K562 (cell line): ENCODE measurements at regions not wholly inside any gene's neighbourhood (a gene's known extent, or its start where the extent isn't known, plus 50 kb on each side); places are given as distances from the start of the nearest gene placed in this dataset.

ENCODE experiments used
- ATAC-seq: fragments of 200-7000 bp; cut with Tn5 transposase; 3 replicates; pipeline ENCODE4 v1.9.1; 2020; ENCODE audit warnings: moderate library complexity
- BruUV-seq: library from RNA; stranded (reverse); fragments of 400-500 nt; replicated peaks from 2 replicates; lab custom pipeline; 2021; lab: Mats Ljungman, UMichigan
- CTCF ChIA-PET: fragments of 300-600 bp; formaldehyde crosslinking; extraction: SDS; loops from one replicate; lab custom pipeline; 2021; ENCODE audit warnings: low intra/inter-chr PET ratio; lab: Yijun Ruan, JAX
- POLR2A ChIA-PET: fragments of 300-600, 350-650 bp; sonication (Branson Sonifier 250); formaldehyde crosslinking; extraction: SDS; loops from one replicate; lab custom pipeline; 2021; ENCODE audit warnings: antibody characterized with exemption, inconsistent platforms; lab: Yijun Ruan, JAX
- DNase-seq, 4 experiments: peaks; one replicate each; pipeline versions ENCODE4 v3.0.0 to v3.0.0-alpha.2; 2011 to 2018; ENCODE audit warnings: low spot score in 3 of 4, mixed read lengths in 3 of 4; ENCODE audit errors: extremely low read depth in 1 of 4
- FAIRE-seq: peaks from 2 replicates; lab custom pipeline; 2011; peaks lifted over from hg19 to GRCh38; lab: Jason Lieb, UNC
- H2AFZ ChIP-seq: 2 replicates; pipeline ENCODE4 v1.6.0; 2011; ENCODE audit warnings: low read depth, low read length, control low read depth, inconsistent platforms
- H3K27ac ChIP-seq: fragments of 200-600 bp; 3 replicates; pipeline ENCODE4 v1.8.0; 2011; ENCODE audit warnings: low read depth, mild to moderate bottlenecking, control low read depth, inconsistent platforms, low read length, moderate library complexity, mixed read lengths; ENCODE audit errors: extremely low read depth
- H3K27me3 ChIP-seq, 2 experiments: fragments of 300-600 bp in 1 of 2; 2 replicates in 1 of 2; 3 replicates in 1 of 2; pipeline versions ENCODE4 v1.6.0 to v1.8.0; 2011; ENCODE audit warnings: inconsistent platforms in 2 of 2, low read length in 2 of 2, mild to moderate bottlenecking in 1 of 2, mixed read lengths in 1 of 2, moderate library complexity in 1 of 2; ENCODE audit not compliant: control insufficient read depth in 2 of 2, insufficient read depth in 2 of 2
- H3K36me3 ChIP-seq: fragments of 300-600 bp; 3 replicates; pipeline ENCODE4 v1.8.0; 2011; ENCODE audit warnings: mild to moderate bottlenecking, low read length, inconsistent platforms; ENCODE audit not compliant: control insufficient read depth, insufficient read depth
- H3K4me1 ChIP-seq, 2 experiments: fragments of 200-600 bp in 1 of 2; replicated peaks in 1 of 2; 2 replicates in 1 of 2; 3 replicates in 1 of 2; pipeline versions ENCODE4 v1.5.1 to v1.8.0; 2011; ENCODE audit warnings: inconsistent platforms in 2 of 2, low read length in 2 of 2, mild to moderate bottlenecking in 1 of 2, mixed read lengths in 1 of 2, moderate library complexity in 1 of 2; ENCODE audit not compliant: control insufficient read depth in 2 of 2, insufficient read depth in 2 of 2
- H3K4me2 ChIP-seq: 2 replicates; pipeline ENCODE4 v1.6.1; 2011; ENCODE audit warnings: low read length, control low read depth, inconsistent platforms, mixed read lengths; ENCODE audit not compliant: insufficient read depth
- H3K4me3 ChIP-seq: fragments of 200-600 bp; sonication (generic), shearing (Covaris generic); 2 replicates; pipeline ENCODE4 v1.5.1; 2016; ENCODE audit warnings: control low read depth, inconsistent platforms
- H3K79me2 ChIP-seq: fragments of 200-600 bp; 3 replicates; pipeline ENCODE4 v1.8.0; 2011; ENCODE audit warnings: low read length, inconsistent platforms; ENCODE audit not compliant: control insufficient read depth, insufficient read depth
- H3K9ac ChIP-seq, 2 experiments: 2 replicates each; pipeline versions ENCODE4 v1.6.0 to v1.6.1; 2011; ENCODE audit warnings: low read depth in 2 of 2, low read length in 2 of 2, control low read depth in 1 of 2, inconsistent platforms in 1 of 2, mild to moderate bottlenecking in 1 of 2, mixed read lengths in 1 of 2; ENCODE audit not compliant: insufficient read depth in 1 of 2
- H3K9me1 ChIP-seq: one replicate; pipeline ENCODE4 v1.6.0; 2011; ENCODE audit warnings: inconsistent platforms, mild to moderate bottlenecking, low read length, moderate library complexity; ENCODE audit not compliant: control insufficient read depth, insufficient read depth
- H3K9me3 ChIP-seq: replicated peaks from 2 replicates; pipeline ENCODE4 v1.5.1; 2011; ENCODE audit warnings: low read depth, low read length, inconsistent platforms; ENCODE audit not compliant: control insufficient read depth, insufficient read depth
- H4K20me1 ChIP-seq: replicated peaks from 2 replicates; pipeline ENCODE4 v1.6.1; 2011; ENCODE audit warnings: low read length, inconsistent platforms, mixed read lengths; ENCODE audit not compliant: control insufficient read depth, insufficient read depth
- ADNP ChIP-seq: fragments of 200-800 bp; sonication (Bioruptor generic); IDR thresholded peaks from 2 replicates; pipeline ENCODE4 v1.6.1; 2016; ENCODE audit warnings: missing genetic modification characterization, missing compliant biosample characterization
- ARNT ChIP-seq, 2 experiments: fragments of 450-650 bp; IDR thresholded peaks; 2 replicates each; pipeline ENCODE4 v1.6.1; 2016; ENCODE audit warnings: mild to moderate bottlenecking in 1 of 2
- DMBX1 ChIP-seq: fragments of 250-450 bp; sonication (Bioruptor Pico); IDR thresholded peaks from 2 replicates; pipeline ENCODE4 v1.8.0; 2022; ENCODE audit warnings: inconsistent platforms, mild to moderate bottlenecking, moderate library complexity, borderline replicate concordance
- ERF ChIP-seq: fragments of 450-650 bp; formaldehyde crosslinking; IDR thresholded peaks from 2 replicates; pipeline ENCODE4 v1.4.0; 2020; ENCODE audit warnings: mild to moderate bottlenecking, mixed read lengths
- EZH2 ChIP-seq: IDR thresholded peaks from 2 replicates; pipeline ENCODE4 v1.6.1; 2012; ENCODE audit warnings: low read depth, mild to moderate bottlenecking, inconsistent platforms, low read length, borderline replicate concordance
- MAFF ChIP-seq: IDR thresholded peaks from 2 replicates; pipeline ENCODE4 v1.6.1; 2012; ENCODE audit warnings: low read length, improper control_type of control experiment
- MCM2 ChIP-seq: fragments of 450-650 bp; IDR thresholded peaks from 2 replicates; pipeline ENCODE4 v1.6.1; 2017; ENCODE audit warnings: low read depth, mild to moderate bottlenecking
- MTA2 ChIP-seq: fragments of 450-650 bp; IDR thresholded peaks from 2 replicates; pipeline ENCODE4 v1.6.1; 2016; ENCODE audit warnings: low read depth
- RBM22 ChIP-seq: fragments of 200-400 bp; formaldehyde crosslinking; IDR thresholded peaks from 2 replicates; pipeline ENCODE4 v1.6.1; 2018; ENCODE audit warnings: low read length, low read depth; ENCODE audit not compliant: poor library complexity, severe bottlenecking
- SAFB ChIP-seq: fragments of 200-400 bp; formaldehyde crosslinking; IDR thresholded peaks from 2 replicates; pipeline ENCODE4 v1.6.1; 2017; ENCODE audit warnings: low read depth, low read length, borderline replicate concordance
- SUPT5H ChIP-seq: fragments of 450-650 bp; IDR thresholded peaks from 2 replicates; pipeline ENCODE4 v1.6.1; 2016
- TEAD2 ChIP-seq: fragments of 450-650 bp; IDR thresholded peaks from 2 replicates; pipeline ENCODE4 v1.6.1; 2016; ENCODE audit warnings: missing genetic modification characterization, control low read depth, missing compliant biosample characterization
- ZBTB8A ChIP-seq: fragments of 450-650 bp; IDR thresholded peaks from 2 replicates; pipeline ENCODE4 v1.6.1; 2018; ENCODE audit warnings: mild to moderate bottlenecking, moderate library complexity; ENCODE audit not compliant: partially characterized antibody
- ZEB2 ChIP-seq: fragments of 450-650 bp; IDR thresholded peaks from 2 replicates; pipeline ENCODE4 v1.6.1; 2016
- ZFP1 ChIP-seq: fragments of 450-650 bp; formaldehyde crosslinking; IDR thresholded peaks from 2 replicates; pipeline ENCODE4 v1.4.0; 2020; ENCODE audit warnings: mild to moderate bottlenecking, mixed read lengths
- ZNF699 ChIP-seq: fragments of 250-450 bp; sonication (Bioruptor Pico); IDR thresholded peaks from 2 replicates; pipeline ENCODE4 v1.8.0; 2021; ENCODE audit warnings: mild to moderate bottlenecking, moderate library complexity; ENCODE audit not compliant: insufficient replicate concordance
- ZZZ3 ChIP-seq: fragments of 450-650 bp; IDR thresholded peaks from 2 replicates; pipeline ENCODE4 v1.6.1; 2016; ENCODE audit warnings: antibody characterized with exemption, mild to moderate bottlenecking, moderate library complexity
- WGBS: fragments of 100-300 bp; shearing (Covaris generic); methylation state at CpG from one replicate; pipeline ENCODE4 v1.1.6; 2016; ENCODE audit warnings: low coverage, mixed read lengths; ENCODE audit not compliant: insufficient coverage; ENCODE audit errors: missing lambda C conversion rate; 5-methylcytosine and 5-hydroxymethylcytosine counted together
- in situ Hi-C: fragments of 300-500 bp; cut with MboI; formaldehyde crosslinking; loops from 4 replicates; pipeline ENCODE4 v1.15.0; 2018; ENCODE audit warnings: inconsistent platforms, mixed read lengths
- intact Hi-C: fragments of 100-400 bp; cut with micrococcal nuclease; formaldehyde crosslinking; loops from 2 replicates; pipeline ENCODE4 v1.14.2; 2022
- TF ChIP-seq, protein P1 (sequence below): sonication (generic); formaldehyde crosslinking; IDR thresholded peaks from 2 replicates; pipeline ENCODE4 v1.8.0; 2022; ENCODE audit warnings: missing genetic modification reagents, mild to moderate bottlenecking, borderline replicate concordance
- TF ChIP-seq, protein P2 (sequence below): fragments of 450-650 bp; IDR thresholded peaks from 2 replicates; pipeline ENCODE4 v1.6.1; 2018; ENCODE audit not compliant: partially characterized antibody

DNA sequence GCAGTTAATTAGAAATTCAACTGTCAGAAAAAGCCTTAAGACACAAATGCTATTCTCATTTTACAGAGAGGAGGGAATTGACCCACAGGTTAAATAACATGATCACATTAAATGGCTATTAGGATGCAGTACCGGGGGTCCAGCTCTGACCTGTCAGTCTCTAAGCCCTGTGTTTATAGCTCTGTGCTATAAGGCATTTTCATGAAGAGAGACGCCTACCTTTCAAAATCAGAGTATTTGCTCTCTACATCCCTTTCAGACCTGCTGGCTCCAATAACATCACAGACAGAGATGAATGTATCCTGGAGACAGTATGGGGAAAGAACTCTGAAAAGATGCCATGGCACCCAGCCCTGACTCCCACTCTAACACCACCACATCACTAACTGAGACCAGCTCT, 189.9 kb upstream of the PRSS58 start:
- 7% methylated on average over 2 of the region's 2 CpGs for WGBS
- CTCF ChIA-PET, result interaction anchor here (0.7 kb wide), 1 partner anchor 556 kb away, joined by 3 read pairs; no protein-coding TSS in a partner anchor
- Histone ChIP-seq H4K20me1 (no peaks in the 10 kb centered on the region), H3K4me1 (no peaks in the 10 kb centered on the region), H3K4me3 (no peak overlapping the region), H3K9ac (no peak overlapping the region), H2AFZ (no peak overlapping the region), H3K9me1 (no peaks in the 10 kb centered on the region), H3K79me2 (no peaks in the 10 kb centered on the region), H3K27ac (no peak overlapping the region), H3K36me3 (no peaks in the 10 kb centered on the region), H3K27me3 (no peaks in the 10 kb centered on the region), H3K4me2 (no peak overlapping the region), H3K9me3 (no peaks in the 10 kb centered on the region)
- intact Hi-C loops, result no loop called here
- TF ChIP-seq ZZZ3, result no peak
- TF ChIP-seq MAFF, result no peak
- no peak for TF ChIP-seq ZBTB8A
- TF ChIP-seq, protein P1, sequence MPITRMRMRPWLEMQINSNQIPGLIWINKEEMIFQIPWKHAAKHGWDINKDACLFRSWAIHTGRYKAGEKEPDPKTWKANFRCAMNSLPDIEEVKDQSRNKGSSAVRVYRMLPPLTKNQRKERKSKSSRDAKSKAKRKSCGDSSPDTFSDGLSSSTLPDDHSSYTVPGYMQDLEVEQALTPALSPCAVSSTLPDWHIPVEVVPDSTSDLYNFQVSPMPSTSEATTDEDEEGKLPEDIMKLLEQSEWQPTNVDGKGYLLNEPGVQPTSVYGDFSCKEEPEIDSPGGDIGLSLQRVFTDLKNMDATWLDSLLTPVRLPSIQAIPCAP (CRISPR knock-in tag), result no peak
- TF ChIP-seq DMBX1, result no peak
- no peak for TF ChIP-seq MCM2
- TF ChIP-seq SAFB, result no peak
- TF ChIP-seq ZFP1 (CRISPR knock-in tag), result no peak
- no peak for TF ChIP-seq SUPT5H
- no peak for TF ChIP-seq ERF (CRISPR knock-in tag)
- TF ChIP-seq MTA2, result no peak
- TF ChIP-seq, protein P2, sequence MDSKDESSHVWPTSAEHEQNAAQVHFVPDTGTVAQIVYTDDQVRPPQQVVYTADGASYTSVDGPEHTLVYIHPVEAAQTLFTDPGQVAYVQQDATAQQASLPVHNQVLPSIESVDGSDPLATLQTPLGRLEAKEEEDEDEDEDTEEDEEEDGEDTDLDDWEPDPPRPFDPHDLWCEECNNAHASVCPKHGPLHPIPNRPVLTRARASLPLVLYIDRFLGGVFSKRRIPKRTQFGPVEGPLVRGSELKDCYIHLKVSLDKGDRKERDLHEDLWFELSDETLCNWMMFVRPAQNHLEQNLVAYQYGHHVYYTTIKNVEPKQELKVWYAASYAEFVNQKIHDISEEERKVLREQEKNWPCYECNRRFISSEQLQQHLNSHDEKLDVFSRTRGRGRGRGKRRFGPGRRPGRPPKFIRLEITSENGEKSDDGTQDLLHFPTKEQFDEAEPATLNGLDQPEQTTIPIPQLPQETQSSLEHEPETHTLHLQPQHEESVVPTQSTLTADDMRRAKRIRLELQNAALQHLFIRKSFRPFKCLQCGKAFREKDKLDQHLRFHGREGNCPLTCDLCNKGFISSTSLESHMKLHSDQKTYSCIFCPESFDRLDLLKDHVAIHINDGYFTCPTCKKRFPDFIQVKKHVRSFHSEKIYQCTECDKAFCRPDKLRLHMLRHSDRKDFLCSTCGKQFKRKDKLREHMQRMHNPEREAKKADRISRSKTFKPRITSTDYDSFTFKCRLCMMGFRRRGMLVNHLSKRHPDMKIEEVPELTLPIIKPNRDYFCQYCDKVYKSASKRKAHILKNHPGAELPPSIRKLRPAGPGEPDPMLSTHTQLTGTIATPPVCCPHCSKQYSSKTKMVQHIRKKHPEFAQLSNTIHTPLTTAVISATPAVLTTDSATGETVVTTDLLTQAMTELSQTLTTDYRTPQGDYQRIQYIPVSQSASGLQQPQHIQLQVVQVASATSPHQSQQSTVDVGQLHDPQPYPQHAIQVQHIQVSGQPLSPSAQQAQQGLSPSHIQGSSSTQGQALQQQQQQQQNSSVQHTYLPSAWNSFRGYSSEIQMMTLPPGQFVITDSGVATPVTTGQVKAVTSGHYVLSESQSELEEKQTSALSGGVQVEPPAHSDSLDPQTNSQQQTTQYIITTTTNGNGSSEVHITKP, result no peak
- no peak for TF ChIP-seq ZNF699 (CRISPR knock-in tag)
- TF ChIP-seq ADNP, result no peak
- no peak for TF ChIP-seq EZH2
- TF ChIP-seq ARNT (IDR thresholded peaks at IDR 0.05), result no peak
- no peak for TF ChIP-seq RBM22
- no peak for TF ChIP-seq TEAD2
- TF ChIP-seq ZEB2, result no peak
- FAIRE-seq, result no peak
- POLR2A ChIA-PET, result no interaction called here
- no TSS peak for BruUV-seq
- in situ Hi-C loops, result no loop called here
- DNase-seq, result no peak
- ATAC-seq, result no peak
